ENCODE measurements at regions not wholly inside any gene's neighbourhood (a gene's known extent, or its start where the extent isn't known, plus 50 kb on each side); places are given as distances from the start of the nearest gene placed in this dataset.

DNA sequence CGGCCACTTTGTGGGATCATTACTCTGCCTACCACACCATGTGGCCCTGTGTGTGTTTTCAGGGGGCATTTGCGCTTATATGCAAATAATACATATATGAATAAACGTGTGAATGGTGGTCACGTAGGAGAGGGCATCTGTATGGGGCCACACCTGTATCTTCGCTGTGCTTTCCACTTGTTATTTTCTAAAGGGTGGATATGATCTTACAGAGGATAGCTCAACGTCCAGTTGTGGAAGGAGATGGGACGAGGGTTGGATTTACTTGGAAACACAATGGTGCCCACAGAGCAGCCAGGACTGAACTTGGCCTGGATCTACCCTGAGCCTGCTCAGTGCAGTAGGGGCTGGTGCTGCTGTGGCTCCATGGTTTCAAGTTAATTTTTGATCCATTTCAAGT is 93.3 kb downstream of the YTHDF1 start:
- in situ Hi-C loops (cut with MboI) = no loop called here
- no TSS peak for BruUV-seq (replicated peaks)
- Histone ChIP-seq H3K9me3 (replicated peaks; ENCODE audit: control insufficient read depth, insufficient read depth, low read depth, low read length) (no peaks in the 10 kb centered on the region), H3K4me1 (replicated peaks in 1 of 2; ENCODE audit: control insufficient read depth in 2 of 2, insufficient read depth in 2 of 2, low read length in 2 of 2) (no peaks in the 10 kb centered on the region; a peak in 2 of 5 replicates), H2AFZ (ENCODE audit: low read depth, low read length) (no peak overlapping the region), H4K20me1 (replicated peaks; ENCODE audit: control insufficient read depth, insufficient read depth, low read length) (no peaks in the 10 kb centered on the region), H3K36me3 (ENCODE audit: control insufficient read depth, insufficient read depth, low read length) (no peaks in the 10 kb centered on the region), H3K79me2 (ENCODE audit: control insufficient read depth, insufficient read depth, low read length) (no peaks in the 10 kb centered on the region), H3K4me3 (no peak overlapping the region), H3K27ac (ENCODE audit: extremely low read depth, low read depth, low read length) (no peak overlapping the region), H3K9me1 (ENCODE audit: control insufficient read depth, insufficient read depth, low read length) (no peaks in the 10 kb centered on the region), H3K27me3 (ENCODE audit: control insufficient read depth in 2 of 2, insufficient read depth in 2 of 2, low read length in 2 of 2) (peaks cover 17 to 95% of the 10 kb centered on the region in 2 experiments), H3K4me2 (ENCODE audit: insufficient read depth, low read length) (no peak overlapping the region), H3K9ac (ENCODE audit: insufficient read depth in 1 of 2, low read depth in 2 of 2, low read length in 2 of 2) (no peak overlapping the region)
- intact Hi-C loops (cut with micrococcal nuclease) = no loop called here
- WGBS (ENCODE audit: insufficient coverage, low coverage, missing lambda C conversion rate) = 0% methylated on average over 7 of the region's 7 CpGs
- FAIRE-seq (no peak), DNase-seq (ENCODE audit: extremely low read depth in 1 of 4, low spot score in 3 of 4) (no peak), ATAC-seq (no peak)
- ChIA-PET CTCF (ENCODE audit: low intra/inter-chr PET ratio) (no interaction called here), POLR2A (no interaction called here)
- TF ChIP-seq KDM2B (CRISPR knock-in tag; IDR thresholded peaks at IDR 0.05) (no peak), BHLHE40 (IDR thresholded peaks at IDR 0.05; ENCODE audit: low read length) (no peak), ASH1L (IDR thresholded peaks at IDR 0.05; ENCODE audit: borderline replicate concordance, low read depth, partially characterized antibody) (no peak), SIN3A (IDR thresholded peaks at IDR 0.05; ENCODE audit: borderline replicate concordance in 2 of 2, control insufficient read depth in 1 of 2, low read depth in 2 of 2, low read length in 2 of 2) (no peak), ZBTB7A (IDR thresholded peaks at IDR 0.05; ENCODE audit: borderline replicate concordance, control insufficient read depth, low read depth, low read length) (no peak)

DNA sequence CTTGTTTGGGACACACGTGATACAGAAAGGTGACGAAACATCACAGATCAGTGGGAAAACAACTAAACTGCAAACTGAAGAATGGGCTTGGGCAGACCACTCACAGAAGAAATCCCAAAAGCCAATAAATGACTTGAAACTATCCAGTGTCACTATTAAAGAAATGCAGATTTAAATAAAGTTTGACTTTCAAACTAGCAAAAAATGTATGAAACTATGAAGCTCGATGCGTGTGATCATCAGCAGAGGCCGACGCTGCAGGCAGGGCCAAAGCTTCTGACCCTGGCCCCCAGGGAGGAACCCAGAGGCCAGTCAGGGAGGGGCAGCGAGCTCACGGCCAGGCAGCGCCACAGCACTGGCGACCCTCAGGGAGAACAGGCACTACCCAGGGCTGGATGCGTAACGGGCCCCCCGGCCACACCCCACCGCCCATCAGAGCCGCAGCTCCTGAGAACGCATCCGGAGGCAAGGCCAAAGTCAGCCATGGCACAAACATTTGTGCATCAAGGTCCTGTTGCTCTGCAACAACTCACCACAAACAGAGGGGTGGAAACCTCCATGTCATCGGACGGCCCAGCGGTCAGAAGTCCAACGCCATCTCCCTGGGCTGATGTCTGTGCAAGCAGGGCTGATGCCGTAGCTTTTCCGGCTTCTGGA is 94.1 kb downstream of the YTHDF1 start:
- WGBS (ENCODE audit: insufficient coverage, low coverage, missing lambda C conversion rate) = under 1% methylated on average over 23 of the region's 23 CpGs
- Histone ChIP-seq H3K27ac (ENCODE audit: extremely low read depth, low read depth, low read length) (no peak overlapping the region), H3K79me2 (ENCODE audit: control insufficient read depth, insufficient read depth, low read length) (no peaks in the 10 kb centered on the region), H3K9me3 (replicated peaks; ENCODE audit: control insufficient read depth, insufficient read depth, low read depth, low read length) (no peaks in the 10 kb centered on the region), H3K36me3 (ENCODE audit: control insufficient read depth, insufficient read depth, low read length) (no peaks in the 10 kb centered on the region), H3K9ac (ENCODE audit: insufficient read depth in 1 of 2, low read depth in 2 of 2, low read length in 2 of 2) (no peak overlapping the region), H3K4me2 (ENCODE audit: insufficient read depth, low read length) (no peak overlapping the region), H4K20me1 (replicated peaks; ENCODE audit: control insufficient read depth, insufficient read depth, low read length) (no peaks in the 10 kb centered on the region; the same call in 1 of the 2 replicates), H3K4me3 (no peak overlapping the region), H3K9me1 (ENCODE audit: control insufficient read depth, insufficient read depth, low read length) (peaks cover under 1% of the 10 kb centered on the region), H3K27me3 (ENCODE audit: control insufficient read depth in 2 of 2, insufficient read depth in 2 of 2, low read length in 2 of 2) (peaks cover 12 to 95% of the 10 kb centered on the region in 2 experiments; a peak in 4 of 5 replicates), H3K4me1 (replicated peaks in 1 of 2; ENCODE audit: control insufficient read depth in 2 of 2, insufficient read depth in 2 of 2, low read length in 2 of 2) (no peaks in the 10 kb centered on the region; a peak in 2 of 5 replicates), H2AFZ (ENCODE audit: low read depth, low read length) (no peak overlapping the region)
- intact Hi-C loops (cut with micrococcal nuclease) (no loop called here), in situ Hi-C loops (cut with MboI) (no loop called here)
- ATAC-seq (no peak), DNase-seq (ENCODE audit: extremely low read depth in 1 of 4, low spot score in 3 of 4) (no peak), FAIRE-seq (no peak)
- no TSS peak for BruUV-seq (replicated peaks)
- POLR2A ChIA-PET = interaction anchor here (0.6 kb wide), 1 partner anchor 1684 kb away, joined by 3 read pairs; no protein-coding TSS in a partner anchor
- CTCF ChIA-PET (ENCODE audit: low intra/inter-chr PET ratio) = no interaction called here
- TF ChIP-seq WHSC1 (IDR thresholded peaks at IDR 0.05; ENCODE audit: low read length) = no peak
- no peak for TF ChIP-seq ZNF507 (tag; conservative IDR thresholded peaks at IDR 0.05)

Data from K562 (cell line).